GM12878 (cell line): ENCODE measurements at regions not wholly inside any gene's neighbourhood (a gene's known extent, or its start where the extent isn't known, plus 50 kb on each side); places are given as distances from the start of the nearest gene placed in this dataset.

Experiments used
- ATAC-seq: fragments of 200-7000 bp; cut with Tn5 transposase; 3 replicates; pipeline ENCODE4 v1.9.1; 2020; ENCODE audit warnings: mild to moderate bottlenecking, moderate library complexity
- BruUV-seq: library from RNA; stranded (reverse); fragments of 400-500 nt; replicated peaks from 2 replicates; lab custom pipeline; 2021; lab: Mats Ljungman, UMichigan
- CTCF ChIA-PET: fragments of 300-600 bp; sonication (Branson Sonifier 250); formaldehyde crosslinking; extraction: SDS; loops from one replicate; lab custom pipeline; 2021; ENCODE audit warnings: inconsistent platforms; lab: Yijun Ruan, JAX
- POLR2A ChIA-PET: fragments of 350-600 bp; formaldehyde crosslinking; extraction: SDS; loops from one replicate; lab custom pipeline; 2021; ENCODE audit warnings: inconsistent platforms; lab: Charles Lee
- RAD21 ChIA-PET: fragments of 300-600 bp; sonication (Branson Sonifier 250); formaldehyde crosslinking; loops from one replicate; lab custom pipeline; 2023; ENCODE audit warnings: antibody characterized with exemption; ENCODE audit not compliant: unreplicated experiment; lab: Charles Lee
- SMC1A ChIA-PET: fragments of 300-600 bp; sonication (Branson Sonifier 250); formaldehyde crosslinking; loops from one replicate; lab custom pipeline; 2023; ENCODE audit not compliant: unreplicated experiment, uncharacterized antibody; lab: Charles Lee
- DNase-seq: peaks from one replicate; pipeline ENCODE4 v3.0.0-alpha.2; 2011; ENCODE audit warnings: low read depth, low spot score
- FAIRE-seq: peaks from 3 replicates; lab custom pipeline; 2011; peaks lifted over from hg19 to GRCh38; lab: Jason Lieb, UNC
- H2AFZ ChIP-seq: 2 replicates; pipeline ENCODE4 v1.6.0; 2011; ENCODE audit warnings: low read depth, low read length, control low read depth; ENCODE audit not compliant: control insufficient read depth
- H3K27ac ChIP-seq: 2 replicates; pipeline ENCODE4 v1.5.1; 2011; ENCODE audit warnings: control low read depth; ENCODE audit not compliant: control insufficient read depth, insufficient read depth
- H3K27me3 ChIP-seq, 2 experiments: replicated peaks in 1 of 2; 2 replicates each; pipeline versions ENCODE4 v1.6.0 to v1.6.1; 2011; ENCODE audit warnings: low read length in 1 of 2; ENCODE audit not compliant: control insufficient read depth in 2 of 2, insufficient read depth in 2 of 2
- H3K36me3 ChIP-seq, 2 experiments: 2 replicates each; pipeline ENCODE4 v1.5.1; 2011; ENCODE audit warnings: low read length in 1 of 2; ENCODE audit not compliant: control insufficient read depth in 2 of 2, insufficient read depth in 2 of 2
- H3K4me1 ChIP-seq: 2 replicates; pipeline ENCODE4 v1.6.1; 2011; ENCODE audit warnings: mild to moderate bottlenecking, low read length, moderate library complexity, mixed read lengths; ENCODE audit not compliant: control insufficient read depth, insufficient read depth
- H3K4me2 ChIP-seq: 2 replicates; pipeline ENCODE4 v1.6.0; 2011; ENCODE audit warnings: control low read depth; ENCODE audit not compliant: control insufficient read depth, insufficient read depth
- H3K4me3 ChIP-seq: fragments of 200-600 bp; sonication (generic); 2 replicates; pipeline ENCODE4 v1.5.1; 2016
- H3K79me2 ChIP-seq: 2 replicates; pipeline ENCODE4 v1.6.0; 2011; ENCODE audit warnings: low read length; ENCODE audit not compliant: control insufficient read depth, insufficient read depth
- H3K9ac ChIP-seq: 2 replicates; pipeline ENCODE4 v1.8.0; 2011; ENCODE audit warnings: low read length, control low read depth, mixed read lengths; ENCODE audit not compliant: control insufficient read depth, insufficient read depth
- H3K9me3 ChIP-seq: replicated peaks from 3 replicates; pipeline ENCODE4 v1.5.1; 2011; ENCODE audit warnings: mild to moderate bottlenecking, low read length; ENCODE audit not compliant: control insufficient read depth, insufficient read depth
- H4K20me1 ChIP-seq: 2 replicates; pipeline ENCODE4 v1.6.0; 2011; ENCODE audit not compliant: control insufficient read depth, insufficient read depth
- BHLHE40 ChIP-seq, 2 experiments: fragments of 450-650 bp in 1 of 2; IDR thresholded peaks; 2 replicates each; pipeline ENCODE4 v1.6.1; 2011 to 2017; ENCODE audit warnings: low read depth in 2 of 2, borderline replicate concordance in 1 of 2, improper control_type of control experiment in 1 of 2, low read length in 1 of 2, mild to moderate bottlenecking in 1 of 2
- HCFC1 ChIP-seq: fragments of 150-350 bp; IDR thresholded peaks from 2 replicates; pipeline ENCODE4 v1.6.1; 2014; ENCODE audit warnings: low read length
- KLF5 ChIP-seq: fragments of 450-650 bp; IDR thresholded peaks from 2 replicates; pipeline ENCODE4 v1.6.1; 2014; ENCODE audit warnings: mild to moderate bottlenecking; ENCODE audit not compliant: partially characterized antibody
- RBBP5 ChIP-seq: fragments of 200-600 bp; sonication (generic); conservative IDR thresholded peaks from 2 replicates; pipeline ENCODE4 v1.6.1; 2016
- RCOR1 ChIP-seq: conservative IDR thresholded peaks from 2 replicates; pipeline ENCODE4 v1.6.1; 2012; ENCODE audit warnings: low read depth, low read length, improper control_type of control experiment
- WRNIP1 ChIP-seq: IDR thresholded peaks from 2 replicates; pipeline ENCODE4 v1.6.1; 2011; ENCODE audit warnings: low read depth, low read length, improper control_type of control experiment, borderline replicate concordance
- ZNF217 ChIP-seq: fragments of 450-650 bp; IDR thresholded peaks from 2 replicates; pipeline ENCODE4 v1.6.1; 2017; ENCODE audit warnings: antibody characterized with exemption, mild to moderate bottlenecking
- WGBS: methylation state at CpG from one replicate; pipeline ENCODE4 v1.1.6; 2016; ENCODE audit warnings: low lambda C conversion rate; ENCODE audit not compliant: insufficient replicate concordance, insufficient coverage; ENCODE audit errors: missing lambda C conversion rate; 5-methylcytosine and 5-hydroxymethylcytosine counted together
- in situ Hi-C: fragments of 300-500 bp; cut with MboI; formaldehyde crosslinking; loops from 9 replicates; pipeline ENCODE4 v1.14.3; 2018; ENCODE audit warnings: mixed read lengths
- intact Hi-C: fragments of 100-400 bp; cut with micrococcal nuclease; formaldehyde crosslinking; loops from one replicate; pipeline ENCODE4 v1.14.2; 2022; ENCODE audit not compliant: unreplicated experiment
- TF ChIP-seq, protein P1 (sequence below): IDR thresholded peaks from 2 replicates; pipeline ENCODE4 v1.6.1; 2011; ENCODE audit warnings: borderline replicate concordance, low read depth, mild to moderate bottlenecking, moderate library complexity, mixed read lengths, low read length; ENCODE audit not compliant: insufficient read depth; ENCODE audit errors: extremely low read length
- TF ChIP-seq, protein P2 (sequence below): fragments of 450-650 bp; IDR thresholded peaks from 2 replicates; pipeline ENCODE4 v1.6.1; 2017; ENCODE audit warnings: mild to moderate bottlenecking, low read depth, inconsistent platforms; ENCODE audit not compliant: poor library complexity, severe bottlenecking
- TF ChIP-seq, protein P3 (sequence below): fragments of 450-650 bp; IDR thresholded peaks from 2 replicates; pipeline ENCODE4 v1.6.1; 2017; ENCODE audit warnings: mild to moderate bottlenecking, moderate library complexity

DNA sequence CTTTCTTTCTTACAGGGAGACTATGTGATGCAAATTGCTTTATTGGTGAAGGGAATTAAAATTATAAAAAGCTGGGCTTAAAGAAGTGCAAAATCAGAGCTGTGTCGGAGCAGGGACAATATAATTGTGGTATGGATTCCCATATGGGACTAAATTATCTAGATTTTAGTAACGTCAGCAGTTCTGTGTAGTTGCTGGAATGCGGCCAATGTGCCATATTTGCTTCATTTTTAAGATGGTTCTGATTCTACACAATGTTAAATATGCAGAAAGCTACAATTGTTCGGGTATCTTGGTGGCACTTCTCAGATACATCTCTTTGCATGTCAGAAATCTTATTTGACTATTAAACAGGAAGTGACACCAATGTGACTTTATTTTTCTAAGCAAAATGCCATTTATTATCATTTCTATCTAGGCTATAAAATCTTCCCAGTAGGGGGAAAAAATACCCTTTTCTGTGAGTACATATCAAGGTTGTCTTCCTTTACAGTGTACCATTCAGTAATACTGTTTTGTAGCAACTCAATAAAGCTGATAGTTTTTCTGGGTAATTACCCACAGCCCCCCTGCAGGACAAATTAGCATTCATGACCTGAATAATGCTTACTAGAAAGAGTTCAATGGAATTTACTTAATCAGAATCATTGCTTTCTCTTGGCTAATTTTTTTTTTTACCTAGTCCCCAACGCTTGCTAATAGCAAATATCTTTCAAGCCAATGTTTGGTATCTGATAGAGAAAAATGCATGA, 288.3 kb upstream of the ADGRL2 start:
- ChIA-PET POLR2A (no interaction called here), CTCF (interaction anchor here (1.0 to 1.7 kb wide), 3 partner anchors 13 to 38 kb away, joined by 3 to 5 read pairs (median 4); no protein-coding TSS in a partner anchor), SMC1A (interaction anchor here (0.6 to 1.2 kb wide), 3 partner anchors 13 to 170 kb away, joined by 3 read pairs; no protein-coding TSS in a partner anchor), RAD21 (interaction anchor here (0.9 kb wide), 1 partner anchor 37 kb away, joined by 3 read pairs; no protein-coding TSS in a partner anchor)
- BruUV-seq = no TSS peak
- FAIRE-seq (no peak), ATAC-seq (no peak), DNase-seq (no peak)
- H3K9me3 ChIP-seq = no peaks in the 10 kb centered on the region
- H3K4me3 ChIP-seq = no peak overlapping the region
- intact Hi-C loops = no loop called here
- H3K4me1 ChIP-seq = no peaks in the 10 kb centered on the region
- in situ Hi-C loops = no loop called here
- H3K27me3 ChIP-seq = no peaks in the 10 kb centered on the region
- no peak for TF ChIP-seq ZNF217
- no peak for TF ChIP-seq BHLHE40 (IDR thresholded peaks at IDR 0.05; ENCODE audit: borderline replicate concordance in 1 of 2, low read depth in 2 of 2, low read length in 1 of 2)
- TF ChIP-seq, protein P1, sequence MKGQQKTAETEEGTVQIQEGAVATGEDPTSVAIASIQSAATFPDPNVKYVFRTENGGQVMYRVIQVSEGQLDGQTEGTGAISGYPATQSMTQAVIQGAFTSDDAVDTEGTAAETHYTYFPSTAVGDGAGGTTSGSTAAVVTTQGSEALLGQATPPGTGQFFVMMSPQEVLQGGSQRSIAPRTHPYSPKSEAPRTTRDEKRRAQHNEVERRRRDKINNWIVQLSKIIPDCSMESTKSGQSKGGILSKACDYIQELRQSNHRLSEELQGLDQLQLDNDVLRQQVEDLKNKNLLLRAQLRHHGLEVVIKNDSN = no peak
- TF ChIP-seq, protein P2, sequence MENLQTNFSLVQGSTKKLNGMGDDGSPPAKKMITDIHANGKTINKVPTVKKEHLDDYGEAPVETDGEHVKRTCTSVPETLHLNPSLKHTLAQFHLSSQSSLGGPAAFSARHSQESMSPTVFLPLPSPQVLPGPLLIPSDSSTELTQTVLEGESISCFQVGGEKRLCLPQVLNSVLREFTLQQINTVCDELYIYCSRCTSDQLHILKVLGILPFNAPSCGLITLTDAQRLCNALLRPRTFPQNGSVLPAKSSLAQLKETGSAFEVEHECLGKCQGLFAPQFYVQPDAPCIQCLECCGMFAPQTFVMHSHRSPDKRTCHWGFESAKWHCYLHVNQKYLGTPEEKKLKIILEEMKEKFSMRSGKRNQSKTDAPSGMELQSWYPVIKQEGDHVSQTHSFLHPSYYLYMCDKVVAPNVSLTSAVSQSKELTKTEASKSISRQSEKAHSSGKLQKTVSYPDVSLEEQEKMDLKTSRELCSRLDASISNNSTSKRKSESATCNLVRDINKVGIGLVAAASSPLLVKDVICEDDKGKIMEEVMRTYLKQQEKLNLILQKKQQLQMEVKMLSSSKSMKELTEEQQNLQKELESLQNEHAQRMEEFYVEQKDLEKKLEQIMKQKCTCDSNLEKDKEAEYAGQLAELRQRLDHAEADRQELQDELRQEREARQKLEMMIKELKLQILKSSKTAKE = no peak
- TF ChIP-seq, protein P3, sequence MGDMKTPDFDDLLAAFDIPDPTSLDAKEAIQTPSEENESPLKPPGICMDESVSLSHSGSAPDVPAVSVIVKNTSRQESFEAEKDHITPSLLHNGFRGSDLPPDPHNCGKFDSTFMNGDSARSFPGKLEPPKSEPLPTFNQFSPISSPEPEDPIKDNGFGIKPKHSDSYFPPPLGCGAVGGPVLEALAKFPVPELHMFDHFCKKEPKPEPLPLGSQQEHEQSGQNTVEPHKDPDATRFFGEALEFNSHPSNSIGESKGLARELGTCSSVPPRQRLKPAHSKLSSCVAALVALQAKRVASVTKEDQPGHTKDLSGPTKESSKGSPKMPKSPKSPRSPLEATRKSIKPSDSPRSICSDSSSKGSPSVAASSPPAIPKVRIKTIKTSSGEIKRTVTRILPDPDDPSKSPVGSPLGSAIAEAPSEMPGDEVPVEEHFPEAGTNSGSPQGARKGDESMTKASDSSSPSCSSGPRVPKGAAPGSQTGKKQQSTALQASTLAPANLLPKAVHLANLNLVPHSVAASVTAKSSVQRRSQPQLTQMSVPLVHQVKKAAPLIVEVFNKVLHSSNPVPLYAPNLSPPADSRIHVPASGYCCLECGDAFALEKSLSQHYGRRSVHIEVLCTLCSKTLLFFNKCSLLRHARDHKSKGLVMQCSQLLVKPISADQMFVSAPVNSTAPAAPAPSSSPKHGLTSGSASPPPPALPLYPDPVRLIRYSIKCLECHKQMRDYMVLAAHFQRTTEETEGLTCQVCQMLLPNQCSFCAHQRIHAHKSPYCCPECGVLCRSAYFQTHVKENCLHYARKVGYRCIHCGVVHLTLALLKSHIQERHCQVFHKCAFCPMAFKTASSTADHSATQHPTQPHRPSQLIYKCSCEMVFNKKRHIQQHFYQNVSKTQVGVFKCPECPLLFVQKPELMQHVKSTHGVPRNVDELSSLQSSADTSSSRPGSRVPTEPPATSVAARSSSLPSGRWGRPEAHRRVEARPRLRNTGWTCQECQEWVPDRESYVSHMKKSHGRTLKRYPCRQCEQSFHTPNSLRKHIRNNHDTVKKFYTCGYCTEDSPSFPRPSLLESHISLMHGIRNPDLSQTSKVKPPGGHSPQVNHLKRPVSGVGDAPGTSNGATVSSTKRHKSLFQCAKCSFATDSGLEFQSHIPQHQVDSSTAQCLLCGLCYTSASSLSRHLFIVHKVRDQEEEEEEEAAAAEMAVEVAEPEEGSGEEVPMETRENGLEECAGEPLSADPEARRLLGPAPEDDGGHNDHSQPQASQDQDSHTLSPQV = no peak
- TF ChIP-seq WRNIP1 = no peak
- TF ChIP-seq HCFC1 = no peak
- no peak for TF ChIP-seq KLF5
- TF ChIP-seq RCOR1 = no peak
- TF ChIP-seq RBBP5 = no peak
- 50% methylated on average over 5 of the region's 5 CpGs for WGBS
- no peak overlapping the region for H3K4me2 ChIP-seq
- H3K79me2 ChIP-seq = no peaks in the 10 kb centered on the region
- no peak overlapping the region for H2AFZ ChIP-seq
- H3K27ac ChIP-seq = no peak overlapping the region
- no peaks in the 10 kb centered on the region for H4K20me1 ChIP-seq
- no peak overlapping the region for H3K9ac ChIP-seq
- no peaks in the 10 kb centered on the region for H3K36me3 ChIP-seq
